ENCODE measurements at regions not wholly inside any gene's neighbourhood (a gene's known extent, or its start where the extent isn't known, plus 50 kb on each side); places are given as distances from the start of the nearest gene placed in this dataset.

GRCh38 chr21:38643404-38644023, 145.2 kb upstream of the ERG start:
- H3K9me3 ChIP-seq (ENCODE audit: control insufficient read depth, insufficient read depth, low read depth, low read length) = no peaks in the 10 kb centered on the region
- H3K4me2 ChIP-seq (ENCODE audit: extremely low read depth, insufficient read depth, low read length) = no peak overlapping the region
- TF ChIP-seq EZH2 (IDR thresholded peaks at IDR 0.05; ENCODE audit: low read length, missing control alignments) (no peak), CTCF (conservative IDR thresholded peaks at IDR 0.05 in 1 of 2, IDR thresholded peaks at IDR 0.05 in 1 of 2; ENCODE audit: low read depth in 1 of 2, low read length in 2 of 2) (no peak)
- no peak overlapping the region for H3K27ac ChIP-seq (ENCODE audit: insufficient read depth, low read length)
- no peak overlapping the region for H3K4me3 ChIP-seq (replicated peaks in 1 of 4; ENCODE audit: control extremely low read depth in 1 of 4, insufficient read depth in 1 of 4, low read depth in 3 of 4, low read length in 4 of 4)
- H3K27me3 ChIP-seq (ENCODE audit: control insufficient read depth, insufficient read depth, low read length) = peaks cover 18% of the 10 kb centered on the region
- no peaks in the 10 kb centered on the region for H3K36me3 ChIP-seq (ENCODE audit: control insufficient read depth, insufficient read depth, low read length)
- no peak overlapping the region for H2AFZ ChIP-seq (ENCODE audit: low read length)
- no peaks in the 10 kb centered on the region for H3K79me2 ChIP-seq (ENCODE audit: control insufficient read depth, insufficient read depth, low read length)
- H3K4me1 ChIP-seq (ENCODE audit: control insufficient read depth, extremely low read depth, insufficient read depth, low read length) = peaks cover 6% of the 10 kb centered on the region
- no peak for DNase-seq (ENCODE audit: low read depth in 2 of 2)
- no peaks in the 10 kb centered on the region for H4K20me1 ChIP-seq (ENCODE audit: control insufficient read depth, extremely low read depth, insufficient read depth, low read length)
- no peak overlapping the region for H3K9ac ChIP-seq (ENCODE audit: insufficient read depth, low read length)

DNA sequence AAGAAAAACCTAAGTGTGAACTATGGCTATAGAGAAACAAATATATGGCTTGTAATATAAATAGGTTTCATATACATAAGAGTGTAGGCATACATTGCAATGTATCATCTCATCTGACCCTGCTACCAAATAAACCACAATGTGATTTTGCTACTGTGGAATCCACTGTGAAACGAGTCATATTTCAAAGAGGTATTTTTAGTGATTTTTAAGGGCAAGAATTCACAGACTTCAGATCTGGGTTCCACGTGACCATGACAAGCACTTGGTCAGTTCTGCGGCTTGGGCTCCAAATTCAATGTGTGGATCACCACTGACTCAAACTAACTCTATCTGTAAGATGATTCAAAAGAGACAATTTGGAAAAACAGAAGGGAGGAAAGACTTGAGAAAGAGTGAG, 147.0 kb upstream of the ERG start:
- Histone ChIP-seq H3K9ac (ENCODE audit: insufficient read depth, low read length) (no peak overlapping the region), H3K4me3 (replicated peaks in 1 of 4; ENCODE audit: control extremely low read depth in 1 of 4, insufficient read depth in 1 of 4, low read depth in 3 of 4, low read length in 4 of 4) (no peak overlapping the region), H3K27ac (ENCODE audit: insufficient read depth, low read length) (no peak overlapping the region), H3K27me3 (ENCODE audit: control insufficient read depth, insufficient read depth, low read length) (peaks cover 14% of the 10 kb centered on the region), H3K79me2 (ENCODE audit: control insufficient read depth, insufficient read depth, low read length) (no peaks in the 10 kb centered on the region), H3K36me3 (ENCODE audit: control insufficient read depth, insufficient read depth, low read length) (no peaks in the 10 kb centered on the region), H3K4me1 (ENCODE audit: control insufficient read depth, extremely low read depth, insufficient read depth, low read length) (peaks cover 6% of the 10 kb centered on the region), H3K9me3 (ENCODE audit: control insufficient read depth, insufficient read depth, low read depth, low read length) (no peaks in the 10 kb centered on the region), H3K4me2 (ENCODE audit: extremely low read depth, insufficient read depth, low read length) (no peak overlapping the region), H4K20me1 (ENCODE audit: control insufficient read depth, extremely low read depth, insufficient read depth, low read length) (no peaks in the 10 kb centered on the region), H2AFZ (ENCODE audit: low read length) (no peak overlapping the region)
- peak; percentile 45 to 97 for DNase-seq (ENCODE audit: low read depth in 2 of 2)
- TF ChIP-seq CTCF (conservative IDR thresholded peaks at IDR 0.05 in 1 of 2, IDR thresholded peaks at IDR 0.05 in 1 of 2; ENCODE audit: low read depth in 1 of 2, low read length in 2 of 2) (no peak), EZH2 (IDR thresholded peaks at IDR 0.05; ENCODE audit: low read length, missing control alignments) (no peak)

- H3K79me2 ChIP-seq (ENCODE audit: control insufficient read depth, insufficient read depth, low read length) = no peaks in the 10 kb centered on the region
- H3K27me3 ChIP-seq (ENCODE audit: control insufficient read depth, insufficient read depth, low read length) = peaks cover 13% of the 10 kb centered on the region
- peaks cover 6% of the 10 kb centered on the region for H3K4me1 ChIP-seq (ENCODE audit: control insufficient read depth, extremely low read depth, insufficient read depth, low read length)
- H3K36me3 ChIP-seq (ENCODE audit: control insufficient read depth, insufficient read depth, low read length) = no peaks in the 10 kb centered on the region
- H3K9ac ChIP-seq (ENCODE audit: insufficient read depth, low read length) = no peak overlapping the region
- peak overlapping the region; percentile 29 for H3K4me2 ChIP-seq (ENCODE audit: extremely low read depth, insufficient read depth, low read length)
- H4K20me1 ChIP-seq (ENCODE audit: control insufficient read depth, extremely low read depth, insufficient read depth, low read length) = no peaks in the 10 kb centered on the region
- H3K4me3 ChIP-seq (replicated peaks in 1 of 4; ENCODE audit: control extremely low read depth in 1 of 4, insufficient read depth in 1 of 4, low read depth in 3 of 4, low read length in 4 of 4) = no peak overlapping the region
- no peak overlapping the region for H3K27ac ChIP-seq (ENCODE audit: insufficient read depth, low read length)
- no peak overlapping the region for H2AFZ ChIP-seq (ENCODE audit: low read length)
- TF ChIP-seq CTCF (conservative IDR thresholded peaks at IDR 0.05 in 1 of 2, IDR thresholded peaks at IDR 0.05 in 1 of 2; ENCODE audit: low read depth in 1 of 2, low read length in 2 of 2) = no peak
- no peak for TF ChIP-seq EZH2 (IDR thresholded peaks at IDR 0.05; ENCODE audit: low read length, missing control alignments)
- DNase-seq (ENCODE audit: low read depth in 2 of 2) = peak; percentile 17 to 90
- no peaks in the 10 kb centered on the region for H3K9me3 ChIP-seq (ENCODE audit: control insufficient read depth, insufficient read depth, low read depth, low read length)
Observed at GRCh38 chr21:38646213-38646837, 148.0 kb upstream of the ERG start.

All from fibroblast of lung (primary cell).